HG02870 (cell line): ENCODE measurements at regions not wholly inside any gene's neighbourhood (a gene's known extent, or its start where the extent isn't known, plus 50 kb on each side); places are given as distances from the start of the nearest gene placed in this dataset.

Experiments
- ATAC-seq: cut with Tn5 transposase; IDR thresholded peaks from one replicate; pipeline ENCODE4 v1.9.1; 2021; ENCODE audit warnings: mild to moderate bottlenecking, moderate library complexity; ENCODE audit not compliant: unreplicated experiment

DNA sequence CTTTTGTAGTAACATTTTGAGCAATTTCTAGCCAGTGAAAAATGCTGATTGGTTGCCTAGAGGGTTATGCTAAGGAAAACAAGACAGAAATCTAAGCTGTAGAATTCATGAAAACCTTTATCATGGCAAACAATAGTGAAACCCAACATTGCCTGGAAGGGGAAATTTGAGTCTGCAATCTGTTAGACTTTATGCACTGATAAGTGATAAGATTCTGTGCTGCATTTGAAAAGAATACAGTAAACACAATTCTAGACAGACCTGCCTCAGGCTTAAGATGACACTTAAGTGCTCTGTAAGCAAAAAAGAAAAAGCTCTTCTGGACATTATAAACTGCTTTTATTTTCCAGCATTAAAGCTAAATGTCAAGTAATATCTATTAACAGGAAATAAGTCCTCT, 519.3 kb downstream of the ISL1 start:
- ATAC-seq = no peak

- no peak for ATAC-seq
These were observed 525.0 kb downstream of the ISL1 start for GRCh38 chr5:51908215-51908614.

GRCh38 chr5:51944500-51945125, 561.4 kb downstream of the ISL1 start:
- no peak for ATAC-seq

- no peak for ATAC-seq
These were observed 575.2 kb downstream of the ISL1 start for GRCh38 chr5:51958473-51958872.

DNA sequence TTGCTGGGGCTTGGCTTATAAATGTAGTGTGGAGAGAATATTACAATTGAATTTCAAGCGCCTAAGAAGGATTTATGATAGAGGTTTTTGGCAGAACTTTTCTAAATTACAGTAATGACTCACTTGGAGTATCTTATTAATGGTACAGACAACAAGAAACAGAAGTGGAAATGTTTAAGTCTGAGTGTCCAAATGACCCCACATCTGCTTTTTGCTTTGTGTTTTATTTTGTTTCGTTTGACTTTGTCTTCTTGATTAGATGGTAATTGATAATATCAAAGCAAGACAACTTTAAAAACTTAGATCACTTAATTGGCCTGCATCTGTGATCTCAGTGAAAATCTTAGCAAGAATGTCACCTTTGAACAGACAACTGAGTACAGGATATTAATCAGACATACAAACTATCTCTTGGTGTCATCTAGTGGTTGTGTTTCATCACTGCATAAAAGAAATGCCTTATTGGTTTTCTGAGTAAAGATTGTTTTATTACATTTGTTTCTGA, 577.4 kb downstream of the ISL1 start:
- ATAC-seq = no peak

- ATAC-seq = no peak
These were observed 577.9 kb downstream of the ISL1 start for GRCh38 chr5:51961154-51961562.

GRCh38 chr5:51968756-51969155, 585.5 kb downstream of the ISL1 start:
- no peak for ATAC-seq

- ATAC-seq = no peak
These were observed 591.6 kb downstream of the ISL1 start for GRCh38 chr5:51974834-51975233.

DNA sequence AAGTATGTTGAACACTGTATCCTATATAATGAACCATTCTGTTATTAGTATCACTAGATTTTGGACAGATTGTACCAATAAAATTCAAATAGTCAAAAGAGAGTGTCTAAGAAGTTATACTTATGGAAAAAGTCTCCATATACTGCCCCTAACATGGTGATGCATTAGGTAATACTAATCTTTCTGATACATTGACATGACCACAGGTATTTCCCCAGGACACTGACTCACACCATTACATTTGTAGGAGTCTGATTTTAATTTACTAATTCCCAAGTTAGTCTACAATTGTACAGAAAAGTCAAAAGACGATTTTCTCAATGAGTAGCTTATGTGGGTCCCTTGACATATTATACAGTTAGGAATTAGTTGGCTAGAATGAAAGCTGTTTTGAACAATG, 593.8 kb downstream of the ISL1 start:
- ATAC-seq = no peak

GRCh38 chr5:51983161-51983560, 599.9 kb downstream of the ISL1 start:
- no peak for ATAC-seq

DNA sequence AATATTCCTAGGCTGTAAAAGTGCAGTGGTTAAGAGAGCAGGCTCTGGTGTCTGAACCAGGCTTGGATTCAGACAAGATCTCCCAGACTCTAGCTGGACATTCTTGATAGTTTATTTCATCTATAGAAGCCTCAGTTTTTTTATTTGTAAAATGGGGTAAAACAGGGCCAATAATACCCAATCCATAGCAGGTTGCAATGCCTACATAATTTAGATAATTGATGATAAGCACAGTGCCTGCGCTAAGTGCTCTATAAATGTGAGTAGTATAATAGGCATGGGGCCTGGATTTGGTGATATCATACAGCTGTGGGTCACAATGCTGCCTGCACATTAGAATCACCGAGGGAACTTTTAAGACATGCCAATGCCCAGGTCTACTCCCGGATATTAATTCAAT, 603.5 kb downstream of the ISL1 start:
- no peak for ATAC-seq

DNA sequence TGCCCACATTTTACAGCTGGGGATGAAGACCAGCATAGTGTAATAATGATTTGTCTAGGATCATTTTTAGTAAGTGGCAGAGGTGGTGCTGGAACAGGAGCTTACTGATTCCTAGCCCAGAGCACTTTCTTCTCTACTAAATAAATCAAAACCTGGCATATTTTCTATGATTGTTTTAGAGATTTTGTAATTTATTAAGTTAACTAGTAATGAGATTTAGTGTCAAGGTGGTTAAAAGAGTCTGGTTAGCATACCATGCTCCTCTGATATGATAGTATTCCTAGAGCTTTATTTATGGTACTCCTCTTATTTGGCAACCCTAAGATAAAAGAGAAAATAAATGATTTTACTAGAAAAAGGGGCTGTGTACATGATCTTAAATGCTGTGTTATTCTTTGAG, 604.0 kb downstream of the ISL1 start:
- no peak for ATAC-seq

DNA sequence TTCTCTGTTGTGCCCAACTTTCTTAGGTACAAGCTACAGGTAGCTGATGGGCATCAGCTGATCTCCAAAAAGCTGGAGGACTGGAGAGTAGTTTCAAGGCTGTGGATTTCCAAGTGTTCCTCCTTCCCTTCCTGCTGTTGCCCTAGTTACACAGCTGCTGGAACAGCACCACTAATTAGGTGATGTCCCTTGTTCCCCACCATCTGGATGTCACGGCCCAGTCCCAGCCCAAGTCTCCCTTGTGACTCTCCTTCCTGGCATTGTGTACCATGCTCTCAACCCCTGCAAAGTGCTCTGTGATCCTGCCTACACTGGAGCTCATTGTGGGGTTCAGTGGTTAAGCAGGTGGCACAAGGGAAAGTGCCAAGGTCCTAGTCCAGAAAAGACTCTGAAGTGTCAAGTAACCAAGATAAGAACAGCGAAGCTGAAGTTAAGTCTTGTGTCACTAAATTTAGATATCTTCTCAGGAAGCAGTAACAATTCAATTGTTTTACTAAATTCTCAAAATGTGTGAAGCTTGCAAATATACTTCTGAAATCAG, 604.5 kb downstream of the ISL1 start:
- ATAC-seq = no peak

DNA sequence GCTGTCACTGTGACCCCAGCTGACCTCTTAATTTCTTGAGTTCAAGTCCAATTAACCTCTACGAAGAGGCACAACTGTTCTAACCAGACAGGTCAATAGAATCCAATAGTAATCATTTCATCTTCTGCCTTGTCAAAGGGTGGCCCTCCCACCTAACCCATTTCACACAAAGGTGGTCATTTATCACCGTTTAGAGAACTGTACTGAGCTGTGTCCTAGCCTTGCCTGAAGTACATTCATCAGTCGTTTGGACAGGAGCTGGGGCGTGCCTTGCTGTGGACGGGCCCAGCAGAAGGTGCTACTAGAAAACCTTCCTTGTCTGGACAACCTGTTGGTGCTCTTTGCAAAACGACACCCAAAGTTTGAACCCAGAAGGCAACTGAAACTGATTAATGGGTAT, 605.4 kb downstream of the ISL1 start:
- no peak for ATAC-seq

- ATAC-seq = no peak
These were observed 607.0 kb downstream of the ISL1 start for GRCh38 chr5:51990241-51990640.

GRCh38 chr5:51990661-51991180, 607.5 kb downstream of the ISL1 start:
- ATAC-seq = no peak

DNA sequence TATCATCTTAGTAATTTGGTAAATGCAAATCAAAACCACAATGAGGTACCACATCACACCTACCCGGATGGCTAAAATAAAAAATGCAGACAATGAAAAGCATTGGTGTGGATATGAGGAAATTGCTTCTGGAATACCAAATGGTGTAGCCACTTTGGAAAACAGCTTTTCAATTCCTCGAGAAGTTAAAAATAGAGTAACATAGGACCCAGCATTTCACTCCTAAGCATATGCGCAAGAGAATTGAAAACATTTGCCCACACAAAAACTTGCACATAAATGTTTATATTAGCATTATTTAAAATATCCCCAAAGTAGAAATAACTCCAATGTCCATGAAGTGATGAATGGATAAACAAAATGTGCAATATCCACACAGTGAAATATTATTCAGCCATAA, 608.7 kb downstream of the ISL1 start:
- ATAC-seq = no peak

DNA sequence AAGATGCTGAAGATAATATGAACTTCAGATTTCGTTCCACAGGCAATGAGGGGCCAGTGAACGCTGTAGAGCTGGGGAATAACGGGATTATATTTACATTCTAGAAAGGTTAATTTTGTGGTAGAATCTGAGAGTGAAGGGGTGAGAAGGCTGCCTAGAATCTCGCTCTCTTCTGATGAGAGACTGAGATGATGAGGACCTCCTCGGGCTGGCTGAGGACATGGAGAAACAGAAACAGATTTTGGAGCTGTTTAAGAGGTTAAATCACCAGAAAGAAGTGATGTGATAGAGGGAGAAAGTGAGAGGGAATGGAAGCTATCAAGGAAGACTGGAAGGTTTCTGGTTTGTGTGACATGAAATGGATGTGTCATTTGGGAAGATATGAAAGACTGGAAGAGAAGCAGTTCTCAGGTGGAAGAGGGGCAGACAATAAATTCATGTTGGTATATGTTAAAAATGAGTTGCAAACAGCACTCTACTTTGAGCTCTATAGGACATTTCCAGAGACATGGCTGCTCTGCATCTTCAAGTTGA, 612.6 kb downstream of the ISL1 start:
- ATAC-seq = no peak

DNA sequence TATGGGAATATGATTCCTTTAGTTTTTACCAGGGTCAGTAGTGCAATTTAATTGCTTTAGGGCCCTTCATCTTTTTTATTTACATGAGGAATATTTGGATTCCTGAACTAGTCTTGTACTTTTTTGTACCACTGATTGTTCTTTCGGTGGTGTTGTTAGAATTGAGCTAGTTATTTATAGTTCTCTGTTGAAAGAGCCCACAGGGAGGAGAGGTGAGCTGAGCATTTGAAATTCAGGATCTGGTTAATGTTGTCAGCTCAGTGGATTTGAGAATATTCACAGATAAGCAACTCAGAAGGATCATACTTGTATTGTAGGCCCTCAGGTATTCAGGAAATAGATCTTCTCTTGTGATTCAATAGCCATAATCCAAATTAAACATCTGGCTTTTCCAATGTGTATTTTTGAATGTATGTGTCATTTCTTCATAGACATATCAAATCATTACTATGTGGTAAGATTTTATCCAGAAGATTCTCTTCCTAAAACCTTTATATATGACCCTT, 613.2 kb downstream of the ISL1 start:
- ATAC-seq = no peak

DNA sequence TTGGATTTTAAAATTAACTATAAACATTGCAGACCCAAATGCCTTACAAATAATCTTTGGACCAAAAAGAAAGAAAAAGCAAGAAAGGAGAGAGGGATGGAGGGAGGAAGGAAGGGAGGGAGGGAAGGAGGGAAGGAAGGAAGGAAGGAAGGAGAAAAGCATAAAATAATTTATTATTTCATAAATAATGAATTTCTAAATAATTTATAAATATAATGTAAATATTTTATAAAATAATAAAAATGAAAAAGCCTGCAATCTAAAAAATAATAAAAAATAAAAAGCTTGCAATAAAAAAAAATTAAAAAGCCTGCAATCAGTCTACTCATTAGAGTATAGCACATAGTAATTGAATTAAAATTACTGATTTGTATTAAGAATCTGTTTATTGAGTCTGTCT, 614.3 kb downstream of the ISL1 start:
- no peak for ATAC-seq

- no peak for ATAC-seq
These were observed 614.7 kb downstream of the ISL1 start for GRCh38 chr5:51997949-51998348.

DNA sequence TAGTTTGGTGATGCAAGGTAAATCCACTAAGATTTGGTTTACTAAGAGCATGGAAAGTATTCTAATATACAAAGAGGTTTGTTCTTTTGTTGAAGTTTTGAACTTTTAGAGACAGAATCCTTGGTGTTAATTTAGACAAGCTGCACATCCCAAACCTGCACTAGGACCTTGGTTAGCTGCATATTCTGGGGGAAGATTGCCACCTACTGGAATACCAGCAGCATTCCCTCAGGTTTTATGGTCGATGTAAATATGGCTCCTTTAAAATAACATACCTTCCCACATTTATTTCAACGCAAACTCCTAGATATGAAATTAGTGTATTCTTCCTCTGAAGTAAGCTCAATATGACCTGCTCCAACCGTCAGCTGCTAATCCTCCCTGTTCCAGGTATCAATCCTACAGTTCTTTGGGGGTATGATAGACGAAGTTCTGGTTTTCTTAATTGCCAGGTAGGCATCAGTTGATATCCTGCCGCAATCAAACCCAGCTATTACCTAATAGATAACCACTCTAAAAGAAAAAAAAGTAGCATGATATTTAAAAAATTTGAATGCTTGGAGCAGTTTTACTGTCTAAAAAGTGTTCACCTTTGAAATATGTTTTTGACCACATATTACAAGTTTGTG, 624.1 kb downstream of the ISL1 start:
- peak; percentile 55 for ATAC-seq
